ENCODE measurements at regions not wholly inside any gene's neighbourhood (a gene's known extent, or its start where the extent isn't known, plus 50 kb on each side); places are given as distances from the start of the nearest gene placed in this dataset.
A peak's percentile ranks its signal among the peaks of the same experiment; 100 is the strongest.
"Not testable (repeated sequence)": the region's sequence is repeated elsewhere in the genome, so short reads cannot be mapped to it uniquely, and the experiment has no call there.

DNA sequence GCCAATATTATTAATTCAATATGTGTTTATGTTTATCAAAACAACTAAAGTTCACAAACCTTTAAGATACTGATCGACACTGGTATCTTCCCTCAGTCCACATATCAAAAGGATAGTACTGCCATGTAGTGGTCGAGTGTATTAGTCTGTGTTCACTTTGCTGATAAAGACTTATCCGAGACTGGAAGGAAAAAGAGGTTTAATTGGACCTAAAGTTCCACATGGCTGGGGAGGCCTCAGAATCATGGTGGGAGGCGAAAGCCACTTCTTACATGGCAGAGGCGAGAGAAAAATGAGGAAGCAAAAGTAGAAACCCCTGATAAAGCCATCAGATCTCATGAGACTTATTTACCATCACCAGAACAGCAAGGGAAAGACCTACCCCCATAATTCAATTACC, 325.4 kb upstream of the PHF14 start:
- no peak for DNase-seq

- DNase-seq, result not testable (repeated sequence)
Observed at GRCh38 chr7:10649120-10649519, 324.6 kb upstream of the PHF14 start.

GRCh38 chr7:10655031-10655430, 318.6 kb upstream of the PHF14 start:
- no peak for DNase-seq

- no peak for DNase-seq
Observed at GRCh38 chr7:10657201-10657600, 316.5 kb upstream of the PHF14 start.

DNA sequence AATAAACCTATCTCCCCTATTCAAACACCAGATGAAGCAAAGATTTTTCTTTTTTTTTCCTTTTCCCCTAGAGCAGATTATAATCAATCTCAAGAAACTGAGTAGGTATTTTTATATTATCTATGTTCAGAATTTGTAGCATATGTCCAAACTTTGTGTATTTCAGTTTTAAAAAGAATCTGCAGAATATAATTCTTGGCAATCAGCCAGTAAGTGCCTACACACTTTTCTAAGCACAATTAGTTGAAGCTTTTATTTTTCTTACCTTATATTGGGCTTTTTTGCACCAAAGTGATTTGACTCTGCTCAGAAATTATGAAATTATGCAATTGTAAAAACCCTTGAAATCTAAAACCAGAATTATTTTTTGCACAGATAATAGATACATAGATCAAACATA, 315.8 kb upstream of the PHF14 start:
- DNase-seq, result no peak

DNA sequence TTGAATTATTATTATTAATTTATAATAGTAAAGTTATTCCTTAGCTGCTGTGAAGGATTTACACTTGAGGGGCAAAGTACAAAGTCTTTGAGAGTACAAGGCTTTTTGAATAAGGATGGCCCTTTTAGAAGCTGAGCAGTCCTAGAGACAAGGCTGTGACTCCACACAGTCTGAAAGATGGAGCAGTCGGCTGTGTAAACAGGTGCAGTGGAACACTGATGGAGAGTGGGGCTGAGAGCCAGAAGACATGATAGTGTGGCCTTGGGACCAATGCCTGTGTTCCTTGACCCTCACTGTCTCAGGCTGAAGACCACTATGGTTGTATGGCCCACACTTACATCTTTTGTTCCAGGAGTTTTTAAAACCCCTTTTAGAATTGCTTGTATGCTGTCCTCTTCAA, 311.2 kb upstream of the PHF14 start:
- DNase-seq, result no peak

- DNase-seq, result no peak
Observed at GRCh38 chr7:10662982-10663884, 310.4 kb upstream of the PHF14 start.

GRCh38 chr7:10672186-10672585, 301.5 kb upstream of the PHF14 start:
- DNase-seq, result no peak

DNA sequence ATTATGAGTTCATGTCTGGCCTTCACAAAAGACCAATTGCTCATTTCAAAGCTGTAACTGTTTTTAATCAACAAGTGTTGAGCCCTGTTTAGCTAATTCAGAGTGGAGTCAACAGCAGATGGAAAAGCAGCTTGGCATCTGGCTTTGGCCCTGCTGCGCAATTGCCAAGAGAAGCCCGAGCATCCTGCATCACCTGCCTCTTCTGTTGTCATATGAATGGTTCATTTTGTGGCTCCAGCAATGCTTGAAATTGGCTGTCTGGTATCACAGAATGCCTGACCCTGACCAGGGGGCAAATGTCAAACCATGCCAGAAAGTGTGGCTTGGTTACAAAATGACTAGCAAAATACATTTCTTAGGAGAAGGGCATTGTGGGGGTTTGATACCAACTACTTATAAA, 296.5 kb upstream of the PHF14 start:
- DNase-seq, result no peak

DNA sequence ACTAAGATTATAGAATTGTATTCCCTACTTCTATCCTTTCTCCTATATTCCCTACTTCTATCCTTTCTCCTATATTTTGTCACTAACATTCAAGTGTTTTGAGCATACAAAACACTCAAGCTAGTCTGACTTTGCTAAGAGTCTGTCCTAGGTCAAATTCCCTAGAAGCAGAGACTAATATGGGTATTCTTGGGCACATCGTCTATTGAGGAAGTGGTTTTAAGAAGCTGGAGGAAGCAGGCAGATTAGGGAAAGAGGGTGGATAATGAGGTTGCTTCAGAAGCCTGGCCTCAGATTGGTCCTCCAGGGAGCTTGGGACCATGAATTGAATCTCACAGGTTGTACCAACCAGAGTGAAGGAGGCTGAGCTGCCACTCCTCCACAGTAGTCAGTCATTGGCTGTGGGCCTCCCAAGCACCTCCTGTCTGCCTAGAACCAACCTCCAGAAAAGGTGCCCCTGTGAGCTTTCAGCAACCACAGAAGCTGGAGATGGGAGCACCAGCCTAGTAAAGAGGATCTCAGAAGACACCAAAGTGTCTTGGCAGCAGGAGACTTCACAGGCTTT, 295.9 kb upstream of the PHF14 start:
- no peak for DNase-seq

- DNase-seq, result no peak
Observed at GRCh38 chr7:10684606-10685005, 289.1 kb upstream of the PHF14 start.

DNA sequence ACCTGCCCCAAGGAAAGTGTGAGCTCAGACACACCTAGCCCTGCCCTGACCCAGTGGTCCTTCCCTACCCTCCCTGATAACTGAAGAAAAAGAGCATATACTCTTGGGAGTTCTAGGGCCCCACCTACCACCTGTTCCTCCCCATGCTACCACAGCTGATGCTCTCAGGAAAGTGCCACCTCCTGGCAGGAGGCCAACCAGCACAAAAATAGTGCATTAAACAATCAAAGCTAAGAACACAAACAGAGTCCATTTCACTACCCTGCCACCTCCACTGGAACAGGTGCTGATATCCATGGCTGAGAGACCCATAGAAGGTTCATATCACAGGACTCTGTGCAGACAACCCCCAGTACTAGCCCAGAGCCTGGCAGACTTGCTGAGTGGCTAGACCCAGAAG, 288.6 kb upstream of the PHF14 start:
- DNase-seq, result peak in 1 of 2 experiments; percentile 37

DNA sequence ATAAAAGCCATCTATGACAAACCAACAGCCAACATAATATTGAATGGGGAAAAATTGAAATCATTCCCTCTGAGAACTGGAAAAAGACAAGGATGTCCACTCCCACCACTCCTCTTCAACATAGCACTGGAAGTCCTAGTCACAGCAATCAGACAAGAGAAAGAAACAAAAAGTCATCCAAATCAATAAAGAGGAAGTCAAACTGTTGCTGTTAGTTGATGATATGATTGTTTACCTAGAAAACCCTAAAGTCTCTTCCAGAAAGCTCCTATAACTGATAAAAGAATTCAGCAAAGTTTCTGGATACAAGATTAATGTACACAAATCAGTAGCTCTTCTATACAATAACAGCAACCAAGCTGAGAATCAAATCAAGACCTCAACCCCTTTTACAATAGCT, 285.1 kb upstream of the PHF14 start:
- DNase-seq, result no peak

GRCh38 chr7:10696064-10696463, 277.6 kb upstream of the PHF14 start:
- DNase-seq, result no peak

- DNase-seq, result no peak
Observed at GRCh38 chr7:10703059-10703458, 270.6 kb upstream of the PHF14 start.

DNA sequence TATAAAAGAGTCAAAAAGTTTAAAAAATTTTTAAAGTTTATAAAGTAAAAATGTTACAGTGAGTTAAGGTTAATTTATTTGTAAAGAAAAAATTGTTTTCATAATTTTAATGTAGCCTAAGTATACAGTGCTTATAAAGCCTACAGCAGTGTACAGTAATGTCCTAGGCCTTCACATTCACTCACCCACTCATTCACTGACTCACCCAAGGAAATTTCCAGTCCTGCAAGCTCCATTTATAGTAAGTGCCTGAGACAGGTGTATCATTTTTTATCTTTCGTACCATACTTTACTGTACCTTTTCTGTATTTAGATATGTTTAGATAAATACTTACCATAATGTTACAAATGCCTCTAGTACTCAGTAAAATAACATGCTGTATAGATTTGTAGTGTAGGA, 269.7 kb upstream of the PHF14 start:
- no peak for DNase-seq

- no peak for DNase-seq
Observed at GRCh38 chr7:10704653-10705052, 269.0 kb upstream of the PHF14 start.

GRCh38 chr7:10706875-10707493, 266.7 kb upstream of the PHF14 start:
- DNase-seq, result no peak

DNA sequence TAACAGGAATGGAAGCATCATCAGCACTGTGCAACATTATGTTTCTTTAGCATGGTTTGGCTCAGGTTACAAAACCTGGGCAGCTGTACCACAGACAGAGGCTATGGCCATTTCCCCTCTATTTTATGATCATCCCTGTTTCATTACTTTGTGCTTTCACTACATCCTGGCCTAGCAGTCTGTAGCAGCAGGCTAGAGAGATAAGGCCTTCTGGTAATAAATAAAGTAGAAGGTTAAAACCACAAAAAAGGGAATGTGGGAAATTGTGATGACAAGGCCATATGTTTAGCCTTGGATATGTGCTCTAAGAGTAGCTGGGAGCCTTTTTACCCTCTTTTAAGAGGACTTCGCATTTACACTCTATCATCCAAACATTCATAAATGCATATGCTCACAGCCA, 266.2 kb upstream of the PHF14 start:
- DNase-seq, result no peak

DNA sequence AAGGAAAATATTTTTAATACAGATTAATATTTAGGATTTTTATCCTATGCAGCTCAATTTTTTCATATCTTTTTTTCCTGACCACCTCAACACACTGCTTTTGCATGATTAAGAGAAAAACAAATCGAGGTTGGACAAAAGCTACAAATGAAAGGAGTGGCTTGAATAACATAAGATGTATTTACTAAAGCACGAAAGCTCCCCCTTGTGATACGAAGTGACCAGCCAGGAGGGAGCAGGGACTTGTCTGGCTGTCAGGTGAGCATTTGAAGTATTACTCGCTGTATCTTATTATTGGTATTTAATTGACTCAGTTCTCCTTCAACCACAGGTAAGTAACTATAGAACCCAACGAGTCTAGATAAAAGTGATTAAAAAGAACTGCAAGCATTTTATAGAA, 265.2 kb upstream of the PHF14 start:
- peak; percentile 32 to 61 for DNase-seq

DNA sequence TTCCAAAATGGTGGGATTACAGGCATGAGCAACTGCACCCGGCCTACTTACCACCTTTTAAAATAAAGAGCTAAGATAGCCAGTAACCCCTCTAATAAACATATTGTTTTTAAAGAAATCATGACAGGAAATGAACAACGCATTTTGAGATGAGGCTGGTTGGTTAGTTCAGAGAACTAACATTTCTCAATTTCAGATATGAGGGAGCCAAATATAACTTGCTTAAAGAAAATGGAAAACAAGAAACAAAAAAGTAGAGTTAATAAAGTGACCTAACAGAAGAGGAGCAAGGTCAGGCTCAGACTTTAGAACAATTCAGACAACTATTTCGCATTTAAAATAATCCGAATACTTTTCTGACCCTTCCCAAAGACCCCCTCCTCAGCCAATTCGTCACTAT, 254.9 kb upstream of the PHF14 start:
- no peak for DNase-seq

DNA sequence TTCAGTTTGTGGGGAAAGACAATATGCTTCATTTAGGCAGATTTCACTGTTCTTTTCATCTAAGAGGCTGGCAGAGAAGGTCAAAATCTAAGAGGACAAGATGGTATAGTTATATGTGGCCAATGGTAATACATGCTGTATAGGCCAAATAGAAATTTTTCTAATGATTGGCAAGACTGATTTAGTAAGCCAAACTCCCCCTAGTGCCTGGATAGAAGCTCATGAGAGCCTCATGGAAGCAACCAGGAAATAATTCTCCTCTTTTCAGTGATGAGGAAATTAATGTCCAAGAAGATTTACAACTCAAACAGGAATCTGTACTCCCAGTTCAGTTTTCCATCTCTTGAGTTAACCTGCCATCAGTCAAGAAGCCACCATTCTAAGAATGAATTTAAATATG, 253.6 kb upstream of the PHF14 start:
- DNase-seq, result no peak

GRCh38 chr7:10721289-10721688, 252.4 kb upstream of the PHF14 start:
- DNase-seq, result no peak

DNA sequence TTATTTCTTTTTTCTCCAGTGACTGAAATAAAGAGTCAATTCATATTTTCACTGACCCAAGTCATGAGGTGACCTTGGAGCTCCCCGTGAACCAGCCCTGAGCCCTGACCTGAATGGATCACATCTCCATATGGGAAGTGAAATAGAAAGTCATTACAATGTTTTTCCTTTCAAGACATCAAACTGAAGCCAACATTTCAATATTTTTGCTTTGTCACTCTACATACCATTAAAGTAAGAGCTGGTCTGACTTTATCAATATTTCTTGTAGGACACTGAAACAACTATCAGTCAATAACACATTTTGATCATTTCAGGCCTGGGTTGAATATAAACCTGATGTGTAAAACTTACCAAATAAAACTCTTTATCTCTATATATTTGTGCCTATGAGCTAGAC, 249.8 kb upstream of the PHF14 start:
- no peak for DNase-seq
